Effector memory CD4-positive, alpha-beta T cell (primary cell): ENCODE measurements at regions not wholly inside any gene's neighbourhood (a gene's known extent, or its start where the extent isn't known, plus 50 kb on each side); places are given as distances from the start of the nearest gene placed in this dataset.
"Not testable (repeated sequence)": the region's sequence is repeated elsewhere in the genome, so short reads cannot be mapped to it uniquely, and the experiment has no call there.

Experiments used
- DNase-seq, 3 donors: peaks; one replicate each; pipeline ENCODE4 v3.0.0-alpha.2; 2020
- H3K27ac ChIP-seq: 2 replicates; pipeline ENCODE4 v1.7.0; 2013; ENCODE audit warnings: mild to moderate bottlenecking, low read length, moderate library complexity; ENCODE audit not compliant: insufficient read depth, poor library complexity, severe bottlenecking
- H3K27me3 ChIP-seq: replicated peaks from 2 replicates; pipeline ENCODE4 v1.7.0; 2013; ENCODE audit warnings: mild to moderate bottlenecking, low read length; ENCODE audit not compliant: insufficient read depth, control insufficient read depth, poor library complexity, severe bottlenecking
- H3K36me3 ChIP-seq: 2 replicates; pipeline ENCODE4 v1.7.0; 2013; ENCODE audit warnings: mild to moderate bottlenecking, low read length, moderate library complexity; ENCODE audit not compliant: control insufficient read depth, insufficient read depth
- H3K4me1 ChIP-seq: 2 replicates; pipeline ENCODE4 v1.7.0; 2013; ENCODE audit warnings: low read length, mild to moderate bottlenecking; ENCODE audit not compliant: control insufficient read depth, insufficient read depth, poor library complexity, severe bottlenecking
- H3K4me3 ChIP-seq: 2 replicates; pipeline ENCODE4 v1.7.0; 2013; ENCODE audit warnings: low read length, low read depth, mild to moderate bottlenecking; ENCODE audit not compliant: insufficient read depth, poor library complexity, severe bottlenecking
- H3K9me3 ChIP-seq: 2 replicates; pipeline ENCODE4 v1.7.0; 2013; ENCODE audit warnings: mild to moderate bottlenecking, low read length, moderate library complexity; ENCODE audit not compliant: control insufficient read depth

- H3K27me3 ChIP-seq, H3K27ac ChIP-seq, DNase-seq, H3K9me3 ChIP-seq, H3K4me1 ChIP-seq, H3K4me3 ChIP-seq, H3K36me3 ChIP-seq: not testable (repeated sequence)
Observed at GRCh38 chr6:3973152-3973551, 105.8 kb downstream of the FAM217A start.

- H3K9me3 ChIP-seq: no peaks in the 10 kb centered on the region
- H3K27ac ChIP-seq: no peak overlapping the region
- H3K36me3 ChIP-seq: no peaks in the 10 kb centered on the region
- H3K4me3 ChIP-seq: no peak overlapping the region
- H3K27me3 ChIP-seq: no peaks in the 10 kb centered on the region
- peak; percentile 2 to 19 (median 15) for DNase-seq
- H3K4me1 ChIP-seq: peaks cover 7% of the 10 kb centered on the region
Observed at GRCh38 chr6:3977875-3978711, 100.8 kb downstream of the FAM217A start.

- not testable (repeated sequence) for H3K4me1 ChIP-seq, H3K9me3 ChIP-seq, H3K27ac ChIP-seq, H3K36me3 ChIP-seq, H3K4me3 ChIP-seq, H3K27me3 ChIP-seq, DNase-seq
Observed at GRCh38 chr6:3978966-3979365, 100.0 kb downstream of the FAM217A start.

- Histone ChIP-seq H3K9me3 (no peaks in the 10 kb centered on the region), H3K4me3 (no peak overlapping the region), H3K4me1 (peaks cover 7% of the 10 kb centered on the region), H3K27ac (no peak overlapping the region), H3K36me3 (peaks cover 4% of the 10 kb centered on the region), H3K27me3 (no peaks in the 10 kb centered on the region)
- no peak for DNase-seq
Observed at GRCh38 chr6:3981917-3982316, 97.0 kb downstream of the FAM217A start.

- peaks cover 4% of the 10 kb centered on the region for H3K36me3 ChIP-seq
- H3K4me3 ChIP-seq: no peak overlapping the region
- H3K27me3 ChIP-seq: no peaks in the 10 kb centered on the region
- H3K27ac ChIP-seq: no peak overlapping the region
- no peak for DNase-seq
- no peaks in the 10 kb centered on the region for H3K9me3 ChIP-seq
- H3K4me1 ChIP-seq: no peaks in the 10 kb centered on the region
Observed at GRCh38 chr6:3983778-3984177, 95.2 kb downstream of the FAM217A start.

GRCh38 chr6:3984494-3984893 lies 94.4 kb downstream of the FAM217A start:
- no peaks in the 10 kb centered on the region for H3K9me3 ChIP-seq
- DNase-seq: no peak
- no peaks in the 10 kb centered on the region for H3K4me1 ChIP-seq
- no peaks in the 10 kb centered on the region for H3K27me3 ChIP-seq
- no peak overlapping the region for H3K27ac ChIP-seq
- no peak overlapping the region for H3K4me3 ChIP-seq
- peaks cover 4% of the 10 kb centered on the region for H3K36me3 ChIP-seq

GRCh38 chr6:3986241-3986640 lies 92.7 kb downstream of the FAM217A start:
- Histone ChIP-seq H3K27me3 (no peaks in the 10 kb centered on the region), H3K4me1 (no peaks in the 10 kb centered on the region), H3K4me3 (no peak overlapping the region), H3K36me3 (peaks cover 4% of the 10 kb centered on the region), H3K27ac (no peak overlapping the region), H3K9me3 (no peaks in the 10 kb centered on the region)
- DNase-seq: no peak

GRCh38 chr6:3987053-3987452 lies 91.9 kb downstream of the FAM217A start:
- H3K4me1 ChIP-seq: no peaks in the 10 kb centered on the region
- no peak for DNase-seq
- peaks cover 4% of the 10 kb centered on the region for H3K36me3 ChIP-seq
- no peak overlapping the region for H3K4me3 ChIP-seq
- no peaks in the 10 kb centered on the region for H3K27me3 ChIP-seq
- H3K27ac ChIP-seq: no peak overlapping the region
- no peaks in the 10 kb centered on the region for H3K9me3 ChIP-seq

GRCh38 chr6:3987576-3987975 lies 91.4 kb downstream of the FAM217A start:
- peaks cover 4% of the 10 kb centered on the region for H3K36me3 ChIP-seq

GRCh38 chr6:3990692-3991491 lies 88.0 kb downstream of the FAM217A start:
- no peaks in the 10 kb centered on the region for H3K27me3 ChIP-seq
- H3K9me3 ChIP-seq: no peaks in the 10 kb centered on the region
- no peak overlapping the region for H3K27ac ChIP-seq
- H3K4me3 ChIP-seq: no peak overlapping the region
- no peaks in the 10 kb centered on the region for H3K4me1 ChIP-seq
- DNase-seq: peak; percentile 34 to 53 (median 37)
- no peaks in the 10 kb centered on the region for H3K36me3 ChIP-seq

More at GRCh38 chr6:3987576-3987975, 91.4 kb downstream of the FAM217A start:
- no peak for DNase-seq
- Histone ChIP-seq H3K27me3 (no peaks in the 10 kb centered on the region), H3K4me1 (no peaks in the 10 kb centered on the region), H3K27ac (no peak overlapping the region), H3K9me3 (no peaks in the 10 kb centered on the region), H3K4me3 (no peak overlapping the region)
